ENCODE measurements at regions not wholly inside any gene's neighbourhood (a gene's known extent, or its start where the extent isn't known, plus 50 kb on each side); places are given as distances from the start of the nearest gene placed in this dataset.

- TF ChIP-seq CTCF (IDR thresholded peaks at IDR 0.05; ENCODE audit: borderline replicate concordance, extremely low read depth, low read length, poor library complexity, severe bottlenecking) (no peak), EZH2 (IDR thresholded peaks at IDR 0.05; ENCODE audit: borderline replicate concordance, low read depth, low read length, severe bottlenecking) (no peak)
Observed at GRCh38 chr5:142446131-142446959, 121.5 kb upstream of the SPRY4 start.
